DOHH2 (cell line): ENCODE measurements at regions not wholly inside any gene's neighbourhood (a gene's known extent, or its start where the extent isn't known, plus 50 kb on each side); places are given as distances from the start of the nearest gene placed in this dataset.

ENCODE experiments used
- H3F3A ChIP-seq: fragments of 200-600 bp; sonication (generic), shearing (Covaris generic); 2 replicates; pipeline ENCODE4 v1.6.0; 2016; ENCODE audit warnings: antibody characterized with exemption, mild to moderate bottlenecking; ENCODE audit not compliant: control insufficient read depth, insufficient read depth
- H3K27ac ChIP-seq: fragments of 200-600 bp; sonication (generic); 2 replicates; pipeline ENCODE4 v1.5.1; 2014; ENCODE audit warnings: low read depth, mild to moderate bottlenecking, low read length, moderate library complexity
- H3K27me3 ChIP-seq: fragments of 200-600 bp; sonication (generic); 2 replicates; pipeline ENCODE4 v1.6.1; 2014; ENCODE audit warnings: mild to moderate bottlenecking, low read length, mixed read lengths; ENCODE audit not compliant: control insufficient read depth
- H3K36me3 ChIP-seq: fragments of 200-600 bp; sonication (generic); 2 replicates; pipeline ENCODE4 v1.6.1; 2014; ENCODE audit warnings: mild to moderate bottlenecking, low read length, moderate library complexity, mixed read lengths; ENCODE audit not compliant: control insufficient read depth
- H3K4me1 ChIP-seq: fragments of 200-600 bp; sonication (generic); 2 replicates; pipeline ENCODE4 v1.6.1; 2014; ENCODE audit warnings: mild to moderate bottlenecking, low read length, mixed read lengths; ENCODE audit not compliant: control insufficient read depth
- H3K4me2 ChIP-seq: fragments of 200-600 bp; sonication (generic); 2 replicates; pipeline ENCODE4 v1.6.0; 2014; ENCODE audit warnings: mild to moderate bottlenecking, low read length, moderate library complexity
- H3K4me3 ChIP-seq: fragments of 200-600 bp; sonication (generic); 2 replicates; pipeline ENCODE4 v1.5.1; 2014; ENCODE audit warnings: mild to moderate bottlenecking, low read length, mixed read lengths
- H3K79me2 ChIP-seq: fragments of 200-600 bp; sonication (generic); 2 replicates; pipeline ENCODE4 v1.6.1; 2014; ENCODE audit warnings: mild to moderate bottlenecking, low read length, mixed read lengths; ENCODE audit not compliant: control insufficient read depth
- H3K9me2 ChIP-seq: fragments of 200-600 bp; sonication (generic); replicated peaks from 2 replicates; pipeline ENCODE4 v1.6.1; 2014; ENCODE audit warnings: mild to moderate bottlenecking, low read length, mixed read lengths; ENCODE audit not compliant: control insufficient read depth
- H3K9me3 ChIP-seq: fragments of 200-600 bp; sonication (generic); 2 replicates; pipeline ENCODE4 v1.6.1; 2014; ENCODE audit warnings: antibody characterized with exemption, low read length, mixed read lengths; ENCODE audit not compliant: control insufficient read depth, insufficient read depth
- H4K20me1 ChIP-seq: fragments of 200-600 bp; sonication (generic); 2 replicates; pipeline ENCODE4 v1.6.0; 2014; ENCODE audit warnings: low read depth, mild to moderate bottlenecking, antibody characterized with exemption, low read length, moderate library complexity; ENCODE audit not compliant: control insufficient read depth, insufficient read depth
- EZH2phosphoT487 ChIP-seq: fragments of 200-600 bp; sonication (generic); IDR thresholded peaks from 2 replicates; pipeline ENCODE4 v1.6.1; 2017; ENCODE audit warnings: borderline replicate concordance, mild to moderate bottlenecking, antibody characterized with exemption, low read length, moderate library complexity, mixed read lengths
- TF ChIP-seq, protein P1 (sequence below): fragments of 200-600 bp; sonication (generic); IDR thresholded peaks from one replicate; pipeline ENCODE4 v1.5.1; 2014; ENCODE audit warnings: antibody characterized with exemption, mild to moderate bottlenecking, low read depth, low read length; ENCODE audit not compliant: poor library complexity, severe bottlenecking

- TF ChIP-seq, protein P1, sequence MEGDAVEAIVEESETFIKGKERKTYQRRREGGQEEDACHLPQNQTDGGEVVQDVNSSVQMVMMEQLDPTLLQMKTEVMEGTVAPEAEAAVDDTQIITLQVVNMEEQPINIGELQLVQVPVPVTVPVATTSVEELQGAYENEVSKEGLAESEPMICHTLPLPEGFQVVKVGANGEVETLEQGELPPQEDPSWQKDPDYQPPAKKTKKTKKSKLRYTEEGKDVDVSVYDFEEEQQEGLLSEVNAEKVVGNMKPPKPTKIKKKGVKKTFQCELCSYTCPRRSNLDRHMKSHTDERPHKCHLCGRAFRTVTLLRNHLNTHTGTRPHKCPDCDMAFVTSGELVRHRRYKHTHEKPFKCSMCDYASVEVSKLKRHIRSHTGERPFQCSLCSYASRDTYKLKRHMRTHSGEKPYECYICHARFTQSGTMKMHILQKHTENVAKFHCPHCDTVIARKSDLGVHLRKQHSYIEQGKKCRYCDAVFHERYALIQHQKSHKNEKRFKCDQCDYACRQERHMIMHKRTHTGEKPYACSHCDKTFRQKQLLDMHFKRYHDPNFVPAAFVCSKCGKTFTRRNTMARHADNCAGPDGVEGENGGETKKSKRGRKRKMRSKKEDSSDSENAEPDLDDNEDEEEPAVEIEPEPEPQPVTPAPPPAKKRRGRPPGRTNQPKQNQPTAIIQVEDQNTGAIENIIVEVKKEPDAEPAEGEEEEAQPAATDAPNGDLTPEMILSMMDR, result no peak
- no peak for TF ChIP-seq EZH2phosphoT487
- Histone ChIP-seq H3K4me3 (no peak overlapping the region), H3K27ac (no peak overlapping the region), H3K9me2 (no peaks in the 10 kb centered on the region), H4K20me1 (no peaks in the 10 kb centered on the region), H3K36me3 (no peaks in the 10 kb centered on the region), H3K27me3 (peaks cover 10% of the 10 kb centered on the region; the same call in 1 of the 2 replicates), H3K4me1 (no peaks in the 10 kb centered on the region), H3K4me2 (no peak overlapping the region), H3F3A (no peaks in the 10 kb centered on the region), H3K79me2 (no peaks in the 10 kb centered on the region), H3K9me3 (no peaks in the 10 kb centered on the region)
Observed at GRCh38 chr2:16452123-16452522, 213.5 kb downstream of the CYRIA start.

DNA sequence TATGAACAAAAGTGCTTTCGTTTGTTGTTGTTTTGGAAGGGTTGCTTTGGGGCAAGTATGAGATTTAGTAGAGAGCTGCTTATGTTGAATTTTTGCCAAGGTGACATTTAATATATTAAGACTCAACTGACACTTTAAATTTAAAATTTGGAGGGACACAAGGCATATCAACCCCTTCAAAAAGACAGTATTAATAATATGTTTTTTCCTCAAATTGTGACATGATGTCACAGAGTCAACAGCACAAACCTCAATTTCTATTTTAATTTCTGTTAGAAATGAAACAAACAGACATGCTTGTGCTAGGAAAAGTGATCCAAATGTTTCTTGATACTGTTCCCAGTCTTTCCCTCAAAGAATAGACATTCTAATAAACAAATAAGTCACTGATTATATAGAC is 218.9 kb downstream of the CYRIA start:
- no peaks in the 10 kb centered on the region for H3K9me2 ChIP-seq
- TF ChIP-seq EZH2phosphoT487, result no peak
- TF ChIP-seq, protein P1, result no peak
- no peaks in the 10 kb centered on the region for H4K20me1 ChIP-seq
- H3K27ac ChIP-seq, result no peak overlapping the region
- no peaks in the 10 kb centered on the region for H3K4me1 ChIP-seq
- H3K27me3 ChIP-seq, result no peaks in the 10 kb centered on the region
- H3K36me3 ChIP-seq, result no peaks in the 10 kb centered on the region
- no peak overlapping the region for H3K4me3 ChIP-seq
- H3K4me2 ChIP-seq, result no peak overlapping the region
- H3F3A ChIP-seq, result no peaks in the 10 kb centered on the region
- no peaks in the 10 kb centered on the region for H3K9me3 ChIP-seq
- no peaks in the 10 kb centered on the region for H3K79me2 ChIP-seq

DNA sequence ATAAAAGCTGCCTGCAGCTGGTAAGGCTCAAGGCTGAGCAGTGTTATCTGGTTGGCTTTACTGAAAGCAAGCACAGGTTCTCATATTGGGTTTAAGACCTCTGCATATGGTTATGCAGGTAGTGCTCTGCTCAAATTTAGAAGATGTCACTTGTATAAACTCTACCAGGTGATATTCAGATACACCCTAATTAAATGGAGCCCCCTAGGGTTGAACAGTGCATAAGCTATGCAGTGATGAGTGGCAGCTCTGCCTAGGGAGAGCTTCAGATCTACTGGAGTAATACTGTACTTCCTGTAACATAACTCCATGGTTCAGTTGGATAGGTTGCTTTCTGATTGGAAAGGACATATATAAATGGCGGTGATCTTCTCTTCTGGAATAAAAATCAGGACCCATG is 222.7 kb downstream of the CYRIA start:
- H3K4me2 ChIP-seq, result no peak overlapping the region
- no peak overlapping the region for H3K4me3 ChIP-seq
- no peak for TF ChIP-seq EZH2phosphoT487
- TF ChIP-seq, protein P1, result no peak
- no peaks in the 10 kb centered on the region for H3K27me3 ChIP-seq
- H4K20me1 ChIP-seq, result no peaks in the 10 kb centered on the region
- H3K9me2 ChIP-seq, result no peaks in the 10 kb centered on the region
- no peaks in the 10 kb centered on the region for H3K36me3 ChIP-seq
- no peaks in the 10 kb centered on the region for H3K79me2 ChIP-seq
- H3K4me1 ChIP-seq, result no peaks in the 10 kb centered on the region
- no peak overlapping the region for H3K27ac ChIP-seq
- no peaks in the 10 kb centered on the region for H3F3A ChIP-seq
- no peaks in the 10 kb centered on the region for H3K9me3 ChIP-seq

DNA sequence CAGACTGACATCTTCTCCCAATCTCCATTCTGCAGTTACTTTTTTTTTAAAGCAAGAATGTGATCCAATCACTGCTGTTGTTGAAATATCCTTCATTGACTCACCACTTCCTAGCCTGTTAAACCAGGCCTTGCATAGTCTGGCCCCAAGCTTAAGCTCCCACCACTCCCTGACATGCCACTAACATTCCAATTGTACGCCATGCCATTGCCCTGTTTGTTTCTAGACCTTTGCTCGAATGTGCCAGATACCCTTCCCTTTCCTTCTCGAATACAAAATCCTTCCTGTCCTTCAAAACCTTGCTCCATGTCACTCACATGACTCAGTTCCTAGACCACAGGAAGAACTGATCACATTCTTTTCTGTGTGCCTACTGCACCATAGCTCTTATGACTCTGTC is 224.2 kb downstream of the CYRIA start:
- Histone ChIP-seq H3K4me2 (no peak overlapping the region), H3K4me3 (no peak overlapping the region), H3K4me1 (no peaks in the 10 kb centered on the region), H3K9me3 (no peaks in the 10 kb centered on the region), H3K9me2 (no peaks in the 10 kb centered on the region), H3K27me3 (no peaks in the 10 kb centered on the region), H3K79me2 (no peaks in the 10 kb centered on the region), H3K27ac (no peak overlapping the region), H3K36me3 (no peaks in the 10 kb centered on the region), H3F3A (no peaks in the 10 kb centered on the region), H4K20me1 (no peaks in the 10 kb centered on the region)
- TF ChIP-seq EZH2phosphoT487, result no peak
- TF ChIP-seq, protein P1, result no peak
